ENCODE measurements at regions not wholly inside any gene's neighbourhood (a gene's known extent, or its start where the extent isn't known, plus 50 kb on each side); places are given as distances from the start of the nearest gene placed in this dataset.

GRCh38 chr10:55943403-55943802, 417.7 kb downstream of the ZWINT start:
- no peak overlapping the region for H3K27ac ChIP-seq
- TF ChIP-seq, protein P1, sequence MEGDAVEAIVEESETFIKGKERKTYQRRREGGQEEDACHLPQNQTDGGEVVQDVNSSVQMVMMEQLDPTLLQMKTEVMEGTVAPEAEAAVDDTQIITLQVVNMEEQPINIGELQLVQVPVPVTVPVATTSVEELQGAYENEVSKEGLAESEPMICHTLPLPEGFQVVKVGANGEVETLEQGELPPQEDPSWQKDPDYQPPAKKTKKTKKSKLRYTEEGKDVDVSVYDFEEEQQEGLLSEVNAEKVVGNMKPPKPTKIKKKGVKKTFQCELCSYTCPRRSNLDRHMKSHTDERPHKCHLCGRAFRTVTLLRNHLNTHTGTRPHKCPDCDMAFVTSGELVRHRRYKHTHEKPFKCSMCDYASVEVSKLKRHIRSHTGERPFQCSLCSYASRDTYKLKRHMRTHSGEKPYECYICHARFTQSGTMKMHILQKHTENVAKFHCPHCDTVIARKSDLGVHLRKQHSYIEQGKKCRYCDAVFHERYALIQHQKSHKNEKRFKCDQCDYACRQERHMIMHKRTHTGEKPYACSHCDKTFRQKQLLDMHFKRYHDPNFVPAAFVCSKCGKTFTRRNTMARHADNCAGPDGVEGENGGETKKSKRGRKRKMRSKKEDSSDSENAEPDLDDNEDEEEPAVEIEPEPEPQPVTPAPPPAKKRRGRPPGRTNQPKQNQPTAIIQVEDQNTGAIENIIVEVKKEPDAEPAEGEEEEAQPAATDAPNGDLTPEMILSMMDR (conservative IDR thresholded peaks at IDR 0.05): no peak
- no peak for TF ChIP-seq ZFX (IDR thresholded peaks at IDR 0.05)

- TF ChIP-seq, protein P1 (conservative IDR thresholded peaks at IDR 0.05): no peak
- no peak for TF ChIP-seq ZFX (IDR thresholded peaks at IDR 0.05)
- H3K27ac ChIP-seq: no peak overlapping the region
Observed at GRCh38 chr10:55929291-55929690, 431.8 kb downstream of the ZWINT start.

DNA sequence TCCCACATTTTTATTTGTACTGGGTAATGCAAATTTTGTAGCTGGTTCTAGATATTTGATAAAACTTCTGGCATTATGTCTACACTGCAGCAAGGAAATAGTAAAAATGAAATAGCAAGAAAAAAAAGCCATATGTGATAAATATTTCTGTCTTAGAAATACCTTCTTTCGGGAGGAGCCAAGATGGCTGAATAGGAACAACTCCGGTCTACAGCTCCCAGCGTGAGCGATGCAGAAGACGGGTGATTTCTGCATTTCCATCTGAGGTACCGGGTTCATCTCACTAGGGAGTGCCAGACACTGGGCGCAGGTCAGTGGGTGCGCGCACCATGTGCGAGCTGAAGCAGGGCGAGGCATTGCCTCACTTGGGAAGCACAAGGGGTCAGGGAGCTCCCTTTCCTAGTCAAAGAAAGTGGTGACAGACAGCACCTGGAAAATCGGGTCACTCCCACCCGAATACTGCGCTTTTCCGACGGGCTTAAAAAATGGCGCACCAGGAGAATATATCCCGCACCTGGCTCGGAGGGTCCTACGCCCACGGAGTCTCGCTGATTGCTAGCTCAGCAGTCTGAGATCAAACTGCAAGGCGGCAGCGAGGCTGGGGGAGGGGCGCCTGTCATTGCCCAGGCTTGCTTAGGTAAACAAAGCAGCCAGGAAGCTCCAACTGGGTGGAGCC, 461.4 kb downstream of the ZWINT start:
- peak overlapping the region; percentile 72 for H3K27ac ChIP-seq

DNA sequence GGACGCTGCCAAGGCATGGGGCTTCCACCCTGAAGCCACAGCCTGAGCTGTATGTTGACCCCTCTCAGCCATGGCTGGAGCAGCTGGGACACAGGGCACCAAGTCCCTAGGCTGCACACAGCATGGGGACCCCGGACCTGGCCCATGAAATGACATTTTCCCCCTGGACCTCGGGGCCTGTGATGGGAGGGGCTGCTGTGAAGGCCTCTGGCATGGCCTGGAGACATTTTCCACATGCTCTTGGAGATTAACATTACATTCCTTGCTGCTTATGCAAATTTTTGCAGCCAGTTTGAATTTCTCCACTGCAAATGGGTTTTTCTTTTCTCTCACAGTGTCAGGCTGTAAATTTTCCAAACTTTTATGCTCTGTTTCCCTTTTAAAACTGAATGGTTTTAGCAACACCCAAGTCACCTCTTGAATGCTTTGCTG, 463.6 kb downstream of the ZWINT start:
- TF ChIP-seq ZFX (IDR thresholded peaks at IDR 0.05): no peak
- TF ChIP-seq, protein P1 (conservative IDR thresholded peaks at IDR 0.05): no peak
- no peak overlapping the region for H3K27ac ChIP-seq

DNA sequence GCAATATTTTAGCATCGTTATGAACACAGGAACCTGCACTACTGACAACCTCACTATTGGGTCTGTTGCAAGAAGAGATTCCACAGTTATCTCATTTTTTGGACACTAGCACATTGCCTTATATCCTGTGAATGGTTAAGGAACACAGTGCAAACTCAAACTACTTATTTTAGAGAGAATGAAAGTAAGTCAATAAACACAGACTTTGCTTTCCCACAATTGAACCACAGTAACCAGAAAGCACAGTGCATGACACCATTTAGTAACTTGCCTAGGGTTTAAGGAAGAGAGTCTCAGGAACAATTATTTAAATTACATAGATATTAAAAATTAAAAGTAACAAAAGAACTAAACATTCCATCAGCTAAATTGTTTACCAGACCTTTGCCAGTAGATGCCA, 468.8 kb downstream of the ZWINT start:
- TF ChIP-seq, protein P1 (conservative IDR thresholded peaks at IDR 0.05): no peak
- no peak for TF ChIP-seq ZFX (IDR thresholded peaks at IDR 0.05)
- H3K27ac ChIP-seq: no peak overlapping the region

DNA sequence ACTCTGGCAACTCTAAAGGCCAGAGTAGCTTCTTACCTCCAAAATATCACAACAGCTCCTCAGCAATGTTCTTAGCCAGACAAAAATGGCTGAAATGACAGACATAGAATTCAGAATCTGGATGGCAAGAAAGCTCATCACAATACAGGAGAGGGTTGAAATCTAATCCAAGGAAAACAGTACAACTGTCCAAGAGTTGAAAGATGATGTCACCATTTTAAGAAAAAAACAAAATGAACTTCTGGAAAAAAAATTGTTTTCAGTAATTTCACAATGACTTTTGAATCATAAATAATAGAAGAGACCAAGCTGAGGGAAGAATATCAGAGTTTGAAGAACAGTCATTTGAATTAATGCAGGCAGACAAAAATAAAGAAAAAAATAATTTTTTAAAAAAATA, 479.5 kb downstream of the ZWINT start:
- no peak overlapping the region for H3K27ac ChIP-seq
- TF ChIP-seq, protein P1 (conservative IDR thresholded peaks at IDR 0.05): no peak
- no peak for TF ChIP-seq ZFX (IDR thresholded peaks at IDR 0.05)

- TF ChIP-seq ZFX (IDR thresholded peaks at IDR 0.05): no peak
- TF ChIP-seq, protein P1 (conservative IDR thresholded peaks at IDR 0.05): no peak
- H3K27ac ChIP-seq: no peak overlapping the region
Observed at GRCh38 chr10:55873485-55873884, 487.6 kb downstream of the ZWINT start.

GRCh38 chr10:55870186-55870585, 490.9 kb downstream of the ZWINT start:
- H3K27ac ChIP-seq: no peak overlapping the region
- TF ChIP-seq, protein P1 (conservative IDR thresholded peaks at IDR 0.05): no peak
- TF ChIP-seq ZFX (IDR thresholded peaks at IDR 0.05): no peak

Data from C4-2B (cell line).